H1 (cell line): ENCODE measurements at regions not wholly inside any gene's neighbourhood (a gene's known extent, or its start where the extent isn't known, plus 50 kb on each side); places are given as distances from the start of the nearest gene placed in this dataset.

Source experiments
- CTCF ChIA-PET: fragments of 300-600 bp; sonication (Branson Sonifier 250); formaldehyde crosslinking; loops from one replicate; lab custom pipeline; 2021; ENCODE audit not compliant: partially characterized antibody; lab: Charles Lee
- POLR2A ChIA-PET: fragments of 300-600 bp; sonication (Branson Sonifier 250); formaldehyde crosslinking; loops from one replicate; lab custom pipeline; 2021; ENCODE audit warnings: inconsistent platforms; ENCODE audit not compliant: partially characterized antibody; lab: Charles Lee
- DNase-seq, 2 experiments: peaks; one replicate each; pipeline versions ENCODE4 v3.0.0 to v3.0.0-alpha.2; 2010 to 2022; ENCODE audit warnings: low spot score in 2 of 2, low read depth in 1 of 2, mixed read lengths in 1 of 2
- FAIRE-seq: peaks from 2 replicates; lab custom pipeline; 2011; peaks lifted over from hg19 to GRCh38; lab: Jason Lieb, UNC
- H2AFZ ChIP-seq: 2 replicates; pipeline ENCODE4 v1.8.1; 2012; ENCODE audit warnings: low read length, inconsistent platforms
- H2AK5ac ChIP-seq: 2 replicates; pipeline ENCODE4 v1.6.1; 2013; ENCODE audit warnings: low read depth, low read length
- H2BK120ac ChIP-seq: replicated peaks from 2 replicates; pipeline ENCODE3; 2013; ENCODE audit warnings: low read depth, low read length, inconsistent platforms
- H2BK12ac ChIP-seq: 2 replicates; pipeline ENCODE4 v1.6.1; 2013; ENCODE audit warnings: low read depth, low read length
- H2BK15ac ChIP-seq: 2 replicates; pipeline ENCODE4 v1.6.1; 2013; ENCODE audit warnings: low read length
- H2BK20ac ChIP-seq: 2 replicates; pipeline ENCODE4 v1.6.1; 2013; ENCODE audit warnings: low read length
- H2BK5ac ChIP-seq: 2 replicates; pipeline ENCODE4 v1.6.1; 2013; ENCODE audit warnings: low read depth, low read length
- H3K14ac ChIP-seq: 2 replicates; pipeline ENCODE4 v1.6.1; 2013; ENCODE audit warnings: inconsistent platforms; ENCODE audit not compliant: insufficient read length
- H3K18ac ChIP-seq: 2 replicates; pipeline ENCODE4 v1.6.1; 2013; ENCODE audit warnings: low read length; ENCODE audit errors: extremely low read depth
- H3K23ac ChIP-seq: 2 replicates; pipeline ENCODE4 v1.6.1; 2013; ENCODE audit warnings: inconsistent platforms; ENCODE audit not compliant: insufficient read length
- H3K23me2 ChIP-seq: 2 replicates; pipeline ENCODE4 v1.6.1; 2013; ENCODE audit warnings: low read depth, low read length
- H3K27ac ChIP-seq: 2 replicates; pipeline ENCODE4 v1.6.1; 2011; ENCODE audit warnings: low read depth, low read length, inconsistent platforms
- H3K27me3 ChIP-seq, 4 experiments: replicated peaks in 1 of 4; 1 replicate in 1 of 4; 2 replicates in 3 of 4; pipeline versions ENCODE4 v1.6.1 to v1.8.1; 2011 to 2013; ENCODE audit warnings: low read length in 3 of 4, mild to moderate bottlenecking in 3 of 4, inconsistent platforms in 2 of 4, mixed read lengths in 2 of 4, moderate library complexity in 1 of 4; ENCODE audit not compliant: control insufficient read depth in 3 of 4, insufficient read depth in 3 of 4; ENCODE audit errors: extremely low read depth in 1 of 4
- H3K36me3 ChIP-seq, 4 experiments: 2 replicates each; pipeline versions ENCODE4 v1.6.1 to v1.8.1; 2011 to 2013; ENCODE audit warnings: mild to moderate bottlenecking in 4 of 4, low read length in 3 of 4, moderate library complexity in 2 of 4, control low read depth in 1 of 4, inconsistent platforms in 1 of 4; ENCODE audit not compliant: insufficient read depth in 4 of 4, control insufficient read depth in 2 of 4
- H3K4ac ChIP-seq: replicated peaks from 2 replicates; pipeline ENCODE3; 2013; ENCODE audit warnings: low read length, low read depth, mixed read lengths, inconsistent platforms; ENCODE audit not compliant: insufficient read length
- H3K4me1 ChIP-seq, 4 experiments: replicated peaks in 1 of 4; 1 replicate in 1 of 4; 2 replicates in 3 of 4; pipeline versions ENCODE4 v1.6.1 to v1.8.1; 2011 to 2013; ENCODE audit warnings: low read length in 3 of 4, inconsistent platforms in 2 of 4, mixed read lengths in 1 of 4; ENCODE audit not compliant: insufficient read depth in 4 of 4, control insufficient read depth in 3 of 4
- H3K4me2 ChIP-seq, 2 experiments: 2 replicates each; pipeline versions ENCODE4 v1.6.1 to v1.8.1; 2011 to 2013; ENCODE audit warnings: low read depth in 2 of 2, low read length in 2 of 2, control low read depth in 1 of 2, inconsistent platforms in 1 of 2, mild to moderate bottlenecking in 1 of 2; ENCODE audit not compliant: insufficient read depth in 1 of 2
- H3K4me3 ChIP-seq, 4 experiments: fragments of 200-600, 300-600 bp in 1 of 4; sonication (generic), shearing (Covaris generic), sonication (Bioruptor Twin) in 1 of 4; 2 replicates each; pipeline versions ENCODE4 v1.5.1 to v1.8.1; 2011 to 2016; ENCODE audit warnings: low read length in 4 of 4, low read depth in 3 of 4, control low read depth in 2 of 4, inconsistent platforms in 2 of 4, mild to moderate bottlenecking in 2 of 4, mixed read lengths in 1 of 4, moderate library complexity in 1 of 4; ENCODE audit not compliant: insufficient read depth in 2 of 4; ENCODE audit errors: extremely low read depth in 1 of 4
- H3K56ac ChIP-seq: replicated peaks from 2 replicates; pipeline ENCODE3; 2013; ENCODE audit warnings: low read depth, mild to moderate bottlenecking, mixed read lengths, low read length, inconsistent platforms; ENCODE audit not compliant: insufficient read length
- H3K79me1 ChIP-seq: 2 replicates; pipeline ENCODE4 v1.6.1; 2013; ENCODE audit warnings: low read depth, low read length, control low read depth
- H3K79me2 ChIP-seq, 2 experiments: 2 replicates each; pipeline versions ENCODE4 v1.6.1 to v1.8.1; 2012 to 2013; ENCODE audit warnings: low read length in 2 of 2, mild to moderate bottlenecking in 2 of 2, inconsistent platforms in 1 of 2; ENCODE audit not compliant: insufficient read depth in 2 of 2, control insufficient read depth in 1 of 2
- H3K9ac ChIP-seq, 4 experiments: replicated peaks in 1 of 4; 1 replicate in 1 of 4; 2 replicates in 3 of 4; pipeline versions ENCODE4 v1.6.1 to v1.8.1; 2011 to 2013; ENCODE audit warnings: low read depth in 3 of 4, low read length in 3 of 4, control low read depth in 2 of 4, mild to moderate bottlenecking in 2 of 4, moderate library complexity in 2 of 4, inconsistent platforms in 1 of 4; ENCODE audit errors: extremely low read depth in 1 of 4
- H3K9me3 ChIP-seq, 2 experiments: 2 replicates each; pipeline versions ENCODE4 v1.6.1 to v1.8.1; 2012 to 2013; ENCODE audit warnings: mild to moderate bottlenecking in 2 of 2, moderate library complexity in 2 of 2, control low read depth in 1 of 2, inconsistent platforms in 1 of 2, low read depth in 1 of 2, low read length in 1 of 2, mixed read lengths in 1 of 2; ENCODE audit not compliant: insufficient read depth in 2 of 2
- H4K20me1 ChIP-seq, 2 experiments: replicated peaks in 1 of 2; 2 replicates each; pipeline versions ENCODE3 to v1.8.1; 2011 to 2013; ENCODE audit warnings: inconsistent platforms in 2 of 2, low read length in 2 of 2, mild to moderate bottlenecking in 1 of 2; ENCODE audit not compliant: insufficient read depth in 2 of 2, control insufficient read depth in 1 of 2
- H4K5ac ChIP-seq: 2 replicates; pipeline ENCODE4 v1.6.1; 2013; ENCODE audit warnings: low read length, low read depth, mixed read lengths, inconsistent platforms; ENCODE audit not compliant: insufficient read length
- H4K8ac ChIP-seq: 2 replicates; pipeline ENCODE4 v1.8.0; 2013; ENCODE audit warnings: mild to moderate bottlenecking, moderate library complexity, low read length, inconsistent platforms; ENCODE audit not compliant: insufficient read depth; ENCODE audit errors: extremely low read depth
- H4K91ac ChIP-seq: replicated peaks from 2 replicates; pipeline ENCODE3; 2013; ENCODE audit warnings: low read length, mixed read lengths, inconsistent platforms; ENCODE audit not compliant: insufficient read length
- CREB1 ChIP-seq: IDR thresholded peaks from 2 replicates; pipeline ENCODE4 v1.6.1; 2012; ENCODE audit warnings: inconsistent platforms
- TAF7 ChIP-seq: optimal IDR thresholded peaks from 2 replicates; pipeline ENCODE3; 2011; ENCODE audit warnings: low read depth, mild to moderate bottlenecking, inconsistent platforms, low read length, moderate library complexity, borderline replicate concordance
- WGBS, 2 experiments: shearing (Covaris generic) in 1 of 2; methylation state at CpG; one replicate each; pipeline versions ENCODE4 v1.1.6 to v1.1.7; 2013 to 2015; ENCODE audit warnings: low lambda C conversion rate in 2 of 2, mixed read lengths in 2 of 2, inconsistent platforms in 1 of 2, low coverage in 1 of 2, missing lambda C conversion rate in 1 of 2; ENCODE audit not compliant: insufficient replicate concordance in 2 of 2, insufficient coverage in 1 of 2, insufficient read length in 1 of 2; ENCODE audit errors: extremely low coverage in 1 of 2, missing lambda C conversion rate in 1 of 2; 5-methylcytosine and 5-hydroxymethylcytosine counted together
- TF ChIP-seq, protein P1 (sequence below): IDR thresholded peaks from 2 replicates; pipeline ENCODE4 v1.6.1; 2012; ENCODE audit warnings: low read length, inconsistent platforms

DNA sequence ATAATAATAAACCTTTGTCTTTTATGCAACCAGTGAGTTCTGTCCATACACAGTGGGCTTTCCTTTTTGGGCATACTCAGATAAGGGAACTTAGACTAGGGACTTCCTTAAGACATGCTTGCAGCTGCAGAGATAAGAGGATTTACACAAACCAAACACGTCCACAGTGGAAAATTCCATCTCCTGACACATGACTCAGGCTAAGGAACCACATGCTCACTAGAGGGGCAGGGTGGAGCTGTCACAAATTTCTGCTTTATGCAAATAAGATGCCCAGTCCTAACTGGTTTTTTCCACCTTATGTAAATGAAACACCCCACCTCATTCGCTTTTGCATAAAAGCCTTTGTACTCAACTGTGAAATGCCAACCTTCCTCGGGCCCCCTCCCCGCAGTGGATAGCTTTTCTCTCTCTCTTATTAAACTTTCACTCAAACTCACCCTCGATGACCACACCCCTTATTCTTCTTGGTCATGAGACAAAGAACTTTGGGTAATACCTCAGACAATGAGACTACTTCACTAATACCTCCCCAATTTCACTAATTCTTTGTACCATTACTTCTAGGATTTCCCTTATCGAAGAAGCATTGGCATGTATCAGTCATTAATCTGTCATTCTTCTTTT lies 170.3 kb upstream of the FTMT start:
- H3K79me1 ChIP-seq = no peaks in the 10 kb centered on the region
- H3K4me2 ChIP-seq = no peak overlapping the region
- H3K4me3 ChIP-seq = no peak overlapping the region
- peaks cover 0 to 2% (median under 1%) of the 10 kb centered on the region in 4 experiments; a peak in 1 of 7 replicates for H3K4me1 ChIP-seq
- no peak overlapping the region for H2BK12ac ChIP-seq
- no peak overlapping the region for H2BK120ac ChIP-seq
- H3K27ac ChIP-seq = no peak overlapping the region
- H2BK15ac ChIP-seq = no peak overlapping the region
- H3K27me3 ChIP-seq = no peaks in the 10 kb centered on the region
- no peak for TF ChIP-seq CREB1
- no peak for TF ChIP-seq TAF7
- TF ChIP-seq, protein P1, sequence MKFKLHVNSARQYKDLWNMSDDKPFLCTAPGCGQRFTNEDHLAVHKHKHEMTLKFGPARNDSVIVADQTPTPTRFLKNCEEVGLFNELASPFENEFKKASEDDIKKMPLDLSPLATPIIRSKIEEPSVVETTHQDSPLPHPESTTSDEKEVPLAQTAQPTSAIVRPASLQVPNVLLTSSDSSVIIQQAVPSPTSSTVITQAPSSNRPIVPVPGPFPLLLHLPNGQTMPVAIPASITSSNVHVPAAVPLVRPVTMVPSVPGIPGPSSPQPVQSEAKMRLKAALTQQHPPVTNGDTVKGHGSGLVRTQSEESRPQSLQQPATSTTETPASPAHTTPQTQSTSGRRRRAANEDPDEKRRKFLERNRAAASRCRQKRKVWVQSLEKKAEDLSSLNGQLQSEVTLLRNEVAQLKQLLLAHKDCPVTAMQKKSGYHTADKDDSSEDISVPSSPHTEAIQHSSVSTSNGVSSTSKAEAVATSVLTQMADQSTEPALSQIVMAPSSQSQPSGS = no peak
- H2BK5ac ChIP-seq = no peak overlapping the region
- no peaks in the 10 kb centered on the region for H3K23me2 ChIP-seq
- H3K4ac ChIP-seq = no peak overlapping the region
- H4K20me1 ChIP-seq = no peaks in the 10 kb centered on the region
- ChIA-PET CTCF (no interaction called here), POLR2A (no interaction called here)
- H4K5ac ChIP-seq = no peak overlapping the region
- no peak overlapping the region for H3K14ac ChIP-seq
- FAIRE-seq (no peak), DNase-seq (no peak)
- H3K18ac ChIP-seq = no peak overlapping the region
- no peak overlapping the region for H2BK20ac ChIP-seq
- H2AFZ ChIP-seq = no peak overlapping the region
- H4K8ac ChIP-seq = no peak overlapping the region
- H3K9me3 ChIP-seq = 0 out of 4 replicates have a peak, but pooled peaks cover 0 to 3% of the 10 kb centered on the region in 2 experiments
- no peak overlapping the region for H3K56ac ChIP-seq
- no peaks in the 10 kb centered on the region for H3K79me2 ChIP-seq
- no peak overlapping the region for H2AK5ac ChIP-seq
- no peak overlapping the region for H3K23ac ChIP-seq
- H4K91ac ChIP-seq = no peak overlapping the region
- WGBS, 2 experiments = 93% methylated on average over 6 of the region's 6 CpGs; no CpG with 5 or more reads in 1 of the 2 experiments
- no peak overlapping the region for H3K9ac ChIP-seq
- H3K36me3 ChIP-seq = no peaks in the 10 kb centered on the region; a peak in 1 of 8 replicates
